ENCODE measurements at regions not wholly inside any gene's neighbourhood (a gene's known extent, or its start where the extent isn't known, plus 50 kb on each side); places are given as distances from the start of the nearest gene placed in this dataset.

- no peak for TF ChIP-seq CTCF (conservative IDR thresholded peaks at IDR 0.05; ENCODE audit: low read depth, low read length)
- TF ChIP-seq EZH2 (IDR thresholded peaks at IDR 0.05; ENCODE audit: borderline replicate concordance, low read depth, low read length, poor library complexity, severe bottlenecking) = no peak
Measured at GRCh38 chr7:139180700-139181311, 50.2 kb upstream of the UBN2 start.

Data from A673 (cell line).